Spleen (tissue), 7 donors: ENCODE measurements at regions not wholly inside any gene's neighbourhood (a gene's known extent, or its start where the extent isn't known, plus 50 kb on each side); places are given as distances from the start of the nearest gene placed in this dataset.

Experiments used
- POLR2A ChIP-seq, 3 donors: fragments of 450-650 bp; IDR thresholded peaks; one replicate each; pipeline ENCODE4 v1.5.1; 2017; ENCODE audit warnings: antibody characterized with exemption in 3 of 3, mild to moderate bottlenecking in 1 of 3
- TF ChIP-seq, protein P1 (sequence below), 11 experiments: fragments of 200-600 bp in 7 of 11; fragments of 450-650 bp in 4 of 11; sonication (generic) in 4 of 11; IDR thresholded peaks in 8 of 11; conservative IDR thresholded peaks in 3 of 11; 1 replicate in 7 of 11; 2 replicates in 4 of 11; pipeline versions ENCODE4 v1.4.0 to v1.8.0; 2016 to 2021; ENCODE audit warnings: antibody characterized with exemption in 11 of 11, inconsistent platforms in 4 of 11, mild to moderate bottlenecking in 1 of 11
- donor health status: DM: no; HTN: no; CAD: no; lungs with moderate emphysema.
- donor health status: DM: no; HTN: no; CAD: no.
- donor health status: DM: no; HTN: no; CAD: no.

DNA sequence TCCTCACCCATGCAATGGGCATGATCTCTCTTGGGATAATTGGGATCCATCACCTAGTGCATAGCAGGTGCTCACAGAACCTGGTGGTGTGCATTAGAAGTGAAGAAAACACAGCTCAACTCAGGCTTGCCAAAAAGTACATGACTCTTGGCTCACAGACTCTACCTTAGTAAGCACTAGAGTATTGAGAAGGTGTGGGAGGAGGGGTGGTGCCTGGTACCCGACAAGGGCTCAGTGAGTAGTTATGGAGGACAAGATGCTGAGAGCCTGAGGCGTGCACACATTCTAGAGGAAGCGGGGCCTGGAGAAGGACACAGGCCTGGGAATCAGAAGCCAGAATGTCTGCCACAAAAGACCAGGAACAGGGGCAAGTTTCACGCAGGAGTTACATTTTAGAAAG, 100.3 kb upstream of the GRIK3 start:
- TF ChIP-seq, protein P1, sequence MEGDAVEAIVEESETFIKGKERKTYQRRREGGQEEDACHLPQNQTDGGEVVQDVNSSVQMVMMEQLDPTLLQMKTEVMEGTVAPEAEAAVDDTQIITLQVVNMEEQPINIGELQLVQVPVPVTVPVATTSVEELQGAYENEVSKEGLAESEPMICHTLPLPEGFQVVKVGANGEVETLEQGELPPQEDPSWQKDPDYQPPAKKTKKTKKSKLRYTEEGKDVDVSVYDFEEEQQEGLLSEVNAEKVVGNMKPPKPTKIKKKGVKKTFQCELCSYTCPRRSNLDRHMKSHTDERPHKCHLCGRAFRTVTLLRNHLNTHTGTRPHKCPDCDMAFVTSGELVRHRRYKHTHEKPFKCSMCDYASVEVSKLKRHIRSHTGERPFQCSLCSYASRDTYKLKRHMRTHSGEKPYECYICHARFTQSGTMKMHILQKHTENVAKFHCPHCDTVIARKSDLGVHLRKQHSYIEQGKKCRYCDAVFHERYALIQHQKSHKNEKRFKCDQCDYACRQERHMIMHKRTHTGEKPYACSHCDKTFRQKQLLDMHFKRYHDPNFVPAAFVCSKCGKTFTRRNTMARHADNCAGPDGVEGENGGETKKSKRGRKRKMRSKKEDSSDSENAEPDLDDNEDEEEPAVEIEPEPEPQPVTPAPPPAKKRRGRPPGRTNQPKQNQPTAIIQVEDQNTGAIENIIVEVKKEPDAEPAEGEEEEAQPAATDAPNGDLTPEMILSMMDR (IDR thresholded peaks at IDR 0.05 in 8 of 11, conservative IDR thresholded peaks at IDR 0.05 in 3 of 11) = no peak
- no peak for TF ChIP-seq POLR2A (IDR thresholded peaks at IDR 0.05)
